ENCODE measurements at regions not wholly inside any gene's neighbourhood (a gene's known extent, or its start where the extent isn't known, plus 50 kb on each side); places are given as distances from the start of the nearest gene placed in this dataset.

DNA sequence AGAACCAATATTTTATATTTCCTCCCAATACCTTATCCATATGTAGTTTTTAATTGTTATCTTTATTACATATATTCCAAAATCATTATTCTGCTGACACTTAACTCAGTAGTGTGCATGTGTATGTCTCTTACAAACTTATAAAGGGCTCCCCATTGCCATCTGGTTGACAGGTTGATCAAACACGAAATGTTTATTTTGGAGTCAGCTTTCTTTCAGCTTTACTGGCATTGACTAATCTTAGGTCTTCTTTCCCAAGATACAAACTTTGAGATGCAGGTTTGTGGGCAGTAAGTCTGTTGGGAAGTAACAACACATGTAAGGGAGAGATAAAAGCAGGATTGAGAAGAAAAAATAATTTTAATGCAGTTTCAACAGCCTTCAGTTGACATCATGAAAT is 716.0 kb upstream of the CHD1 start:
- TF ChIP-seq POLR2A (IDR thresholded peaks at IDR 0.05): no peak
- TF ChIP-seq, protein P1, sequence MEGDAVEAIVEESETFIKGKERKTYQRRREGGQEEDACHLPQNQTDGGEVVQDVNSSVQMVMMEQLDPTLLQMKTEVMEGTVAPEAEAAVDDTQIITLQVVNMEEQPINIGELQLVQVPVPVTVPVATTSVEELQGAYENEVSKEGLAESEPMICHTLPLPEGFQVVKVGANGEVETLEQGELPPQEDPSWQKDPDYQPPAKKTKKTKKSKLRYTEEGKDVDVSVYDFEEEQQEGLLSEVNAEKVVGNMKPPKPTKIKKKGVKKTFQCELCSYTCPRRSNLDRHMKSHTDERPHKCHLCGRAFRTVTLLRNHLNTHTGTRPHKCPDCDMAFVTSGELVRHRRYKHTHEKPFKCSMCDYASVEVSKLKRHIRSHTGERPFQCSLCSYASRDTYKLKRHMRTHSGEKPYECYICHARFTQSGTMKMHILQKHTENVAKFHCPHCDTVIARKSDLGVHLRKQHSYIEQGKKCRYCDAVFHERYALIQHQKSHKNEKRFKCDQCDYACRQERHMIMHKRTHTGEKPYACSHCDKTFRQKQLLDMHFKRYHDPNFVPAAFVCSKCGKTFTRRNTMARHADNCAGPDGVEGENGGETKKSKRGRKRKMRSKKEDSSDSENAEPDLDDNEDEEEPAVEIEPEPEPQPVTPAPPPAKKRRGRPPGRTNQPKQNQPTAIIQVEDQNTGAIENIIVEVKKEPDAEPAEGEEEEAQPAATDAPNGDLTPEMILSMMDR (IDR thresholded peaks at IDR 0.05): no peak
